Retinal pigment epithelial cell (primary cell): ENCODE measurements at regions not wholly inside any gene's neighbourhood (a gene's known extent, or its start where the extent isn't known, plus 50 kb on each side); places are given as distances from the start of the nearest gene placed in this dataset.
"Not testable (repeated sequence)": the region's sequence is repeated elsewhere in the genome, so short reads cannot be mapped to it uniquely, and the experiment has no call there.

Source experiments
- DNase-seq: peaks from one replicate; pipeline ENCODE4 v3.0.0-alpha.2; 2010; ENCODE audit warnings: low read depth
- H3K4me3 ChIP-seq: 2 replicates; pipeline ENCODE4 v1.5.1; 2011; ENCODE audit warnings: mild to moderate bottlenecking, low read length, control low read depth, moderate library complexity
- CTCF ChIP-seq: conservative IDR thresholded peaks from 2 replicates; pipeline ENCODE4 v1.5.1; 2011; ENCODE audit warnings: low read depth, low read length, control low read depth, inconsistent platforms

- no peak overlapping the region for H3K4me3 ChIP-seq
- no peak for DNase-seq
- TF ChIP-seq CTCF: no peak
Observed at GRCh38 chr10:28986856-28987255, 302.0 kb upstream of the LYZL1 start.

GRCh38 chr10:28987555-28988320, 301.1 kb upstream of the LYZL1 start:
- no peak for DNase-seq
- TF ChIP-seq CTCF: no peak
- no peak overlapping the region for H3K4me3 ChIP-seq

- no peak for DNase-seq
- no peak overlapping the region for H3K4me3 ChIP-seq
- TF ChIP-seq CTCF: no peak
Observed at GRCh38 chr10:28988980-28989379, 299.9 kb upstream of the LYZL1 start.

GRCh38 chr10:28991333-28992270, 297.3 kb upstream of the LYZL1 start:
- H3K4me3 ChIP-seq: no peak overlapping the region
- peak; percentile 77 for DNase-seq
- TF ChIP-seq CTCF: peak; percentile 83

GRCh38 chr10:28993056-28993455, 295.8 kb upstream of the LYZL1 start:
- DNase-seq: no peak
- H3K4me3 ChIP-seq: no peak overlapping the region
- no peak for TF ChIP-seq CTCF

GRCh38 chr10:28993861-28994260, 295.0 kb upstream of the LYZL1 start:
- DNase-seq: no peak
- no peak for TF ChIP-seq CTCF
- H3K4me3 ChIP-seq: no peak overlapping the region

- not testable (repeated sequence) for DNase-seq
Observed at GRCh38 chr10:28994802-28995201, 294.1 kb upstream of the LYZL1 start.

More at GRCh38 chr10:28994802-28995201, 294.1 kb upstream of the LYZL1 start:
- not testable (repeated sequence) for H3K4me3 ChIP-seq
